Activated CD4-positive, alpha-beta T cell treated with anti-CD3 and anti-CD28 coated beads, Interleukin-2, amount 50 U/mL, for 24 hours (primary cell): ENCODE measurements at regions not wholly inside any gene's neighbourhood (a gene's known extent, or its start where the extent isn't known, plus 50 kb on each side); places are given as distances from the start of the nearest gene placed in this dataset.

ENCODE experiments used
- DNase-seq, 2 donors: peaks; one replicate each; pipeline ENCODE4 v3.0.0-alpha.2; 2020; ENCODE audit warnings: low read depth in 1 of 2, low spot score in 1 of 2

DNA sequence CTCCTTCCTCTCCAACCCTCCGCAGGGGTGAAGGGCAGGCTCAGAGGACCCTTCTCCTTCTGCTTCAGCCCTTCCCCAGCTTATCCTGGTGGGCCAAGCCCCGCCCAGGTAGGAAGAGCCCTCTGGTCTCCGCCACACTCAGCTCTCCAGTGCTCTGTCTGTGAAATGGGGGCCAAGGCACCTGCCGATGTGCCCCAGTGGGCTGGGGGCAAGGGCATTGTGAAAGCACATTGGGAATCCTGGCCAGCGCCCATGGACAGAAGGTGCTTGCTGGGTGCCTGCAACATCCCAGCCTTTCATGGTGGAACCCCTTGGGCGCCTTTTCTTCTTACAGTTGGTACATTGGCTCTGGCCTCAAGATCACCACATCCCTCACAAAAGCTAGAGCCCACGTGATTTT, 150.8 kb downstream of the INHBB start:
- no peak for DNase-seq

DNA sequence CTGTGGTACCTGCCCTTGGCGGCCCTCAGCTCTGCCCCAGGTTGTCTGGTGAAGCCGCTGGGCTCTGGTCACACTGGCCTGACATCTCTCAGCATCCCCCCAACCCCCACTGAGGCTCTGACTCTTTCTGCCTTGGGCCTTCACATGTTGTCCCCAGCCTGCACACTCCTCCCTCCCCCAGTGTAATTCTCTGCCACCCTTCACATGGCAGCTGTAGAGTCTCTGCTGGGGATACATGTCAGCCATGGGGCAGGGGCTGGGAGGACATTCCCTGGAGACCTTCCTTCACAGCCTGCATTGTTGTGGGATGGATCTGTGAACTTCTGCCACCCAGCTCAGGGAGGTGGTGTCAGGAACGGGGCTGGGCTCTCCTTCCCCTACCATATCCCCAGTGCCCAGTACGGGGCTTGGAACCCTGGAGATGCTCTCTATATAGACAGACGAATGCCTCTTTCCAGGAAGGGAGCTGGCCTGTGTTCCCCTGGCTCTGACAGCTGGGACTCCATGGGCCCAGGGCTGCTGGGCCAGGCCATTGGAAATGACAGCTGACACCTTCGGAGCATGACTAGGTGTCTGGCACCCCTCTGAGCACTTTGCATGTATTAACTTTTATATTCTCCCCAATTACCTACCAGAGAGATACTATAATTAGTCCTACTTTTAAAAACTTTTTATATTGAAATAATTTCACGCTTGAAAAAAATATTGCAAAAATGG, 151.5 kb downstream of the INHBB start:
- no peak for DNase-seq

DNA sequence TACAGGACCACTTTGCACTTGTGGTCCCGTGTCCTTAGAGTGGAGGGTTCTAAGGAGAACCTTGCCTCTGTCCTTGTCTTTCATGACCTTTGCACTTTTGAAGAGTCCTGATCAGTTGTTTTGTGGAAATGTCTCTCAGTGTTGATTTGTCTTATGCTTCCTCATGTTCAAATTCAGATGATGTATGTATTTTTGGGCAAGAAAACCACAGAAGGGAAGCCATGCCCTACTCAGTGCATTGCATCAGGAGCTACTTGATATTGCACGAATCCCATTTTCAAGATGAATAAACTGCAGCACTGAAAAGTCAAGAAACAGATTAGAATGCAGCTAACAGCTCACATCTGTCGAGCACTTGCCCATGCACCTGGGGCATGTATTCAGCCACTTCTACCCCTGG, 152.2 kb downstream of the INHBB start:
- DNase-seq, result no peak

DNA sequence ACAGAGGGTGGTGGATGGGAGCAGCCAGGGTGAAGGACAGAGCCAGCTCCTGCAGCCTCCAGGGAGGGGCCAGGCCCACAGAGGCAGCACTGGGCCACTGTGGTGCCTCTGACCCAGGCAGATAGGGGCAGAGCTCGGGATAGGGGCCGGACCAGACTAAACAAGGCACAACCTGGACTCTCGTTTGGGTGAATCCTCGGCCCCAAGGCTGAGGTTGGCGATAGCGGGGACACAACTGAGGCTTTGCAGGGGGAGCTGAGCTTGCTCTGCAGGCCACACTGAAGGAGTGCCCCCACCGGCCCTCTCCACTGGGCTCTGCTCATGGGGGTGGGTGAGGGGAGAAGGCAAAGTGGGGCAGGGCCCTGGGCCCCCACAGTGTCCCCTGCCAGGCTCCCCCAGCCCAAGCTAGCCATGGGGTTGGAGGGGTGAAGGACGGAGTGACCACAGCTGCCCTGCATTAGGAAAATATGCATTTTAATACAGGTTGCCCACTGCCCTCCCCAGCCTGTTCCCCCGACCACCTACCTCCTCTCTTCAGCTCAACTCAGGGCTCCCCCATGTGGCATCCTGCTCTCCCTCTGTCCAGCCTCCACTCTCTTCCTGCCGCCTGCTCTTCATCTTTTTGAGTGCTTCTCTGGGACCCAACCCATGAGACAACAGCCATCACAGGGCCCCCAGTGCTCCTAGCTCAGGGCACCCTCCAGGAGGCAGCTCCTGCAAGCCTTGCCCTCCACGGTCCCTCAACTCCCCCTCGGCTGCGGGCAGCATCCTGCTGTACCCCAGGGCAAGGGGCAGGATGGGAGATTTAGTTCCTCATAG, 152.8 kb downstream of the INHBB start:
- no peak for DNase-seq

DNA sequence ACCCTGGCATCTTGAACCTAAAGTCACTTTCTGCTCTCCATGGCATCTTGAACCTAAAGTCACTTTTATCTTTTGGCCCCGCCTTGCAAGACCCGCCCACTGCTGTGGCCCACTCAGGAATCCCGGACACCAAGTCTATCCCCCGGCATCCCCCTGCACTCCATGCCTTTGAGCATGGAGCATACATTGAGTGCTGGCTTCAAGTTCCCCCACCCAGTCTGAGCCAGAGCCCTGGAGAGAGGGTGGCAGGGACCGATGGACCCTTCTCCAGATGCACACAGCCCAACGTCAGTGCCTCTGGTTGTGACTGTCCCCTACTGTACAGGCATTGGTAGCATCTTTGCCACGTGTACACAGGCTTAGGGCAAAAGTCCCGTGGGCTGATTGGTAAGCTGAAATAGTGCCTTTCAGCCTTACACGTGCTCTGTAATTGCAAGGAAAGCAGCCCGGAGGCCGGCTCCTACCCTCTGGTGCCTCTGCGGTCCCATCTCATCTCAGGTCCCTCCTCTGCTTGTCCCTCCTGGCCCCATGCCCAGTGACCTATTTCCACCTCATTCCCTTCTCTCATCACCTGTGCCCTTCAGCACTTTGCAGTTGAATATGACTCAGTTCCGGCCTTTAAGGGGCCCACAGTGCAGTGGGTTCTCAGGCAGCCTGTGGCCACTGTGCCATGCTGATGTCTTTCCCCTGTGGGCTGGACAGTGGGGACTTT, 154.0 kb downstream of the INHBB start:
- DNase-seq, result no peak

DNA sequence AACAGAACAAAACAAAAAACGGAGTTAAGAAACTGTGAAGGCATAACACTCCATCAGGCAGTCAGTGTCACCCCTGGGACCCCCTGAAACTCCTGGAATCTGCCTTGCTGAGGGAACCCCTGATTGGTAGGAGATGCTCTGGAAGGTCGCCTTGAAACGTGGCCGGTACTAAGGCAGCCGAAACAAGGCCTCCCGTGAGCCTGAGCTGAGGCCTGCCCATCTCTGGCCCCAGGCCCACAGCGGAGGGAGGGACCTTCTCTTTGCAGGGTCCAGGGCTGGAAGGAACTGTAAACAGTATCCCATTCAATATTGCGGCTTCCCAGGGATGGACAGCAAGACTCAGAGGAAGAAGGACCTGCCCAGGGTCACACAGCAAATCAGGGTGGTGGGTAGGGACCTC, 155.7 kb downstream of the INHBB start:
- no peak for DNase-seq

DNA sequence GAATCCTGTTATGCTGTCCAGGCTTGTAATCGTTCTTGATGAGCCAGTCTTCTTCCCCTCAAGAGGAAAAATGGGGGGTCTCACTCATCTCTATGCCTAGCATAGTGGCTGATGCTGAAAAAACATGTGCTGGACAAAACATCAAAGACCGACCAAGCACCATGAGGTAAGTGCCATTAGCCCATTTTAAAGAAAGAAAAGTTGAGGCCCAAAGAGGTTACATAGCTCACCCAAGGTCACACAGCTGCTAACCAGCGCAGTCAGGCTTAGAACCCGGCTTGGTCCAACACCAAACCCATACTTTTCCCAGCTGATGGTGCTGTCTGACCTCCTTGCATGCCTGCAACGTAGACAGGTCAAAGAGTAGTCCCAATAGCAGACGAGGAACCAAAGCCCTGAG, 156.4 kb downstream of the INHBB start:
- no peak for DNase-seq

DNA sequence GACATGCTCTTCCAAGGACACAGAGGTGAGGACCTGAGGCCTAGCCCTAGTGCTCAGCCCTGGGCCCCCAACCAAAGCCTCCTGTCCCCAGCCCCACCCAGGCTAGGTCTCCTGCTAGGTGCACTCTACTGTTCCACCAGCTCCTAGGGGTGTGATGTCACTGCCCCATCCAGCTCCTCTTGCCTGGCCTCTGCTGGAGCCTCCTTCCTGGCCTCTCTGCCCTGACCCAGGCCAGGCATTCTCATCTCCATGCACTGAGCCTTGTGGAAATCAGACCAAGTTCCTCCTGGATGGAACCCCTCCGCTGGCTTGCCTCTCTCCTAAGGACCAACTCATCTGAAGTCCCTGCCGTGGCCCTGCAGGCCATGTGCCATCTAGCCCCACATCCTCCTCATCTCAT, 156.8 kb downstream of the INHBB start:
- DNase-seq, result no peak

DNA sequence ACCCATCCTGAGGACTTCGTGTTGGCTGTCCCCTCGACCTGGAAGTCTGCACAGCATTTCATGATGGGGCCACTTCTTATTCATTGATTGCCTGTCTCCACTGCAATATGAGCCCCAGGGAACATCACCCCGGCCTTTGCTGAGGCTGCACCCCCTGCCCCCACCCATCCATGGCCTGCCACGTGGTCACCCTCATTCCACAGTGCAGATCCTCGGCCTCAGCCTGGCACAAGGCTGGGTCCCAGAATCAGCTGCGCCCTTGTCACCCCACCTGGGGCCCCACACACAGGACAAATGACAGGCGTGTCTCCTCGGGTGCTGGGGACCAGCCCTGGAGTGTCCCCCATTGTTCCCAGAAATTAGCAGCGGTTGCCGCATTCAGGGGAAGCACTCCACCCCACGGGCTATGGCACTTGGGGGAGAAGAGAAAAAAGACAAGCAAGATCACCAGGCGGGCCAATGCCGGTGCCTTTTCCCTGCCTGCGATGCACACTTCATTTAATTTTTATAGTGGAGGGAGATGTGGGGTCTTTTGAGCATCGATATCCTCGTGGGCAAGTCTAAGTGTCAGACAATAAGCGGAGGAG, 157.4 kb downstream of the INHBB start:
- DNase-seq, result no peak

DNA sequence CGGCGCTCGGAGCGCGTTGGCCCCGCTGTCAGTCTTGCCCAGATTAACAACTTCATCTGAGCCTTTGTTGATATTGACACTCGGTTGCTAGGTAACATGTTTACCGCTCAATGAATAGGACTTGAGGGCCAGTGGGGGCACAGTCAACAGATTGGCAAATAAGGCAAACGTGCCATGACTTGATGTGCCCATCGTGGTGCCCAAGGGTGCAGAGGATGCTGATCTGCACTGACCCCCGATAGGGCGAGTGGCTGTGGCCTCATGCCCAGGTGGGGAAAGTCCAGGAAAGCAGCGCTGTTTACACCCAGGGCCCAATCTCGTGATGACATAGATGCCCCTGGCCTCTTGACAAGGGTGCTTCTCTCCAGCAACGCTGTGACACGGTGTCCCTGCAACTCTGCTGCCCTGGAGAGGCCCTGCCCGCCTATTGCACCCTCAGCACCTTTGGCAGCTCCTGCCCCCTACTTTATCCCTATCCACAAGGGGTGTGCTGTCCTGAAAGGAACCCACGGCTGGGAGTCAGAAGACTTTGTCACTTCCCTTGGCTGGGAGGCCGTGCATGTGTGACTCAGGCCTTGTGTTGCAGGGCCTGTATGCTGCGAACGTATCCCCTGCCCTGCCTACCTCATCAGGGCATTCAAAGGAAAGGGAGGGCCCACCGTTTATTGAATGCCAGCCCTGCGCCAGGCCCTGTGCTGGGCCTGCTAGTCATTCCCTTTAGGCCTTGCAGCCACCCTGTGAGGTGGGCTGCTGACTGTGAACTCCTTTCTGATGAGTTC, 158.0 kb downstream of the INHBB start:
- DNase-seq, result no peak

DNA sequence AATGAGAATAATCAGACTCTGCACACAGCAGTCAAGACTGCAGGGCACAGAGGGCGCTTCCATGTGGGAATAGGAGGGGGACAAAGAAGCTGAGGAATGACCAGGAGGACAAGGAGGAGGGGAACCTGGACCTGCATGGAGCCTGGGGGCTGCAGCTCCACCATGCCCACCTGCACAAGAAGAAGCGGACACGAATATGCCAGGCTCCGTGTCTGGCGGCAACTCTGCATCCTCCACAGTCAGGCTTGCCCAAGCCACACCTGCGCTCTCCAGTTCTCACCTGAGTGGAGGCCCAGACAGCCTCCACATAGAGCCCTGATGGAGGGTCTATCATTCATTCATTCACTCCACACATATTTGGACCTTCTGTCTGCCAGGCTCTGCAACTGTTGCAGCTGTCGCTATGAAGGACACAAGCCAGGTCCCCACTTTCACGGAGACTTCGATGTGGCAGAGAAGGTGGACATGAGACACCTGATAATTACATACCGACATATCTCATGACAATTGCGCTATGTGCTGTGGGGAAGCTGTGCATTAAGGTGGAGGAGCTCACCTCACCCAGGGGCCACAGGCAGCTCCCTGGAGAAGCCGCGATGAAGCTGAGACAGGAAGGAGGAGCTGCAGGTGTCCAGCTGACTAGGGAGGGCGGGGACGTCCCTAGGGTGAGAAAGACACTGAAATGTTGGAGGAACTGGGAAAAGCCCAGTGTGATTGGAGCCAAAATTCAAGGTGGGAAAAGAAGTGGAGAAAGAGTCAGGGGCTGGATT, 159.2 kb downstream of the INHBB start:
- DNase-seq, result no peak

DNA sequence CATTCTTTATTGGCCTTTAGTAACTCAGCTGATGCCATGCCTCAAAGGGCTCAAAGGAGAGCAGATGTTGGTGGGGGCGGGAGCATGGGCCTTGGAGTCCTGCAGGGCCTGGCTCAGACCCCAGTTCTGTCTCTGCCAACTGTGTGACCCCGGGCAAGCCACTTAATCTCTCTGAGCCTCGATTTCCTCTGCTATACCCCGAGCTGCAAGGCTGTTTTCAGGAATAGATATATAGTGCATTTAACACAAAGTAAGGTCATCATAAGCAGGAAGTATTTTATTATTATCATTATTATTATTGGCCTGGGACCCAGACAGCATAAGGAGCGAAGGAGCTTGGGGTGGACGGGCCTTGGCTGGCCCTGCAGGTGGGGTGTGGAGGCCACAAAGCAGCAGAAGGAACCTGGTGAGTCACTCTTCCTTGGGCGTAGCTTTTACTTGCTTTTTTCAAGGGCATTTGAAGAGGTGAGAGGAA, 162.7 kb downstream of the INHBB start:
- DNase-seq, result no peak

DNA sequence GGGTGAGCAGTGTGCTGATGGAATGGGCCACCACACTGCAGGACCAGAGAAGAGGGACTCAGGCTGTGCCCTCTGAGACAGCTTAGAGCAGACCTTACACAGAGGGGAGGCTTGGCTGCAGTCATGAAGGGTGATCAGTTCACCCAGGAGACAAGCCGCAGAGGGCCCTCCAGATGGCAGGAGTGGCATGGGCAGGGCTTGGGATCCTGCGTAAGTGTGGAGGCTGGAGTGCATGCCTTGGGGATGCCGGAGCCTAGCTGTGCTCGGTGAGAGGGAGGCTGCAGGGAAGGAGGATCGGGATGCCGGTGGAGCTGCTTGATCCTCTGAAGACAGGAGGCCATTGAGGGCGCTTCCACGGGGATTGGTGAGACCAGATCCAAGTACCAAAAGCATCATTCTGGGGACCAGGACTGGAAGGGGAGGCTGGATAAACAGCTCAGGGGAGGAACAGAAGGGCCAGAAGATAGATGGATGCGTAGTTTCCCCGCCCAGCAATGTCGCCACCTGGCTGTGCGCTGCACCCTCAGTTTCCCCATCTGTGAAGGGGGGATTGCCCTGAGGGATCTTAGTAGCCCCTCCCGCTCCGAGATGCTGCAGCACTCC, 163.4 kb downstream of the INHBB start:
- no peak for DNase-seq

DNA sequence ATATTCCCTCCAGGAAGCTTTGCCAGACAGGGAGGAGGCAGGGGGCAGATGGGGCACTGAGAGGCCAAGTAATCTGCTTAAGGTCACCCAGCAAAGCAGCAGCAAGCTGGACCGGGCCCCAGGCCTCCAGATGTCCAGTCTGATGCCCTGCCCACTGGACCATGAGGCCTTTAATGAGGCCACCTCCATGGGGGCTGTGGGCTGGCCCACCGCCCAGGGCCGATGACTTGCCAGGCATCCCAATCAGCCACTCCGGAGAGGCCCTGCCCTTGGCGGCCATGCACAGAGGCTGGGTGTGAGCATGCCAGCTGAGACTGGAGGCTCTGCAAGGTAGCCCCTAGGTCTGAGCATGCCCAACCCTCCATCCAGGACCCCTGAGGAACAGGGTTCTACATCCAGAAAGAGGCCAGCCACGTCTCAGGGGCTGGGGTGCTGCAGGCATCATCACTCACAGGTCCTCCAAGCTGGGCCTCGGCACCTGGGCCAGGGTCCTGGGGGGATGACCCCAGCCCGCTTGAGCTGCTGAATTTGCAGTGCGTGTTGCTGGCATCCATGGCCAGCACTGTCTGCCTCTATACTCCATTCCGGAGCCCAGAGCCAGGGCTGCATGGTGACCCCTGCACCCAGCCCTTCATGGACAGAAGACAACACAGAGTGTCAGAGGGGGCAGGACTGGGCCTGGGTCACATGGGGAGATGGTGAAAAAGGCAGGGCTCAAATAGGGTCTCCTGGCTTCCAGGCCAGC, 164.2 kb downstream of the INHBB start:
- DNase-seq, result no peak

DNA sequence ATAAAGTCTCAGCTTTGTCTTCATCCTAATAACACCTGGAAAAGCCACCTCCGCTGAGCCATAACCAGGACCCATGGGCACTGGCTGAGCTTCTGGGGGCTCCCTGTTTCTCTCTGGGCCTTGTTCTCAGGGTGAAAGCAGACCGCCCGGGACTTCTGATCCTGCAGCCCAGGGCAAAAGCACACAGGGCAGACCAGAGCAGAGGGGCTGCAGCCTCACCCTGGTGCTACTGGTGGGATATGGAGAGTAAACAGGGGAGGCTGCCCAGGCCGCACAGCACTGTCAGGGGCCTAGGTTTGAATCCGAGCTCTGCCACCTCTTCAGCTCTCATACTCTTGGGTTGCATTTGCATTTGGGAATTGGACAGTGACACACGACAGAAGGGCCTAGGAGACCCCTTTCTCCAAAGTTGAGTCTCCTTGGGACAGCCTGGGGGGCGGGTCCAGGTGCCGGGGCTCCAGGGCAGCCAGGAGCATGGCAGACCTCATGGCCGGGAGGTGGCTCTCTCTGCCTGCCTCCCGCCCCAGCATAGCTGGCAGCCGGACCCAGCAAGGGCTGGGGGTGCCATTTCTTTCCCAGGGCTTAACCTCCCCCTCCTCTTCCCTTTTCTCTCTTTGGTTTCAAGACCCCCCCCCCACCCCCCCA, 164.9 kb downstream of the INHBB start:
- no peak for DNase-seq

DNA sequence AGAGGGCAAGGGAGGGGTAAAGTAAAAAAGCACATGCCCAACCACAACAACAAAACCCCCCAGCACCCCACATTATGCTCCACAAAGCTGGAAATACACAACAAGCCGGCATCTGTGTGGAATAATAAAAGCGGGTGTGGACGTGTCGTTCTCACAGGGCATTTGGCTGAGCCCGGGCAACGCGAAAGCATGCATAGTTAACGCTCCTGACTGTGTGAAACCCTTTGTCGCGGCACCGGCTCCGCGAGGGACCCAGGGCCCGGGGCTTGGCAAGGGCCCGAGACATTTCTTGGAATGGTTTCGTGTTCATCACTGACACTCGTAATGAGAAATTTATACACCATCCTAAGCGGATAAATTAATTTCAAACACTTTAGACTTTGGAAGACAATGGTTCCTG, 165.6 kb downstream of the INHBB start:
- DNase-seq, result no peak

DNA sequence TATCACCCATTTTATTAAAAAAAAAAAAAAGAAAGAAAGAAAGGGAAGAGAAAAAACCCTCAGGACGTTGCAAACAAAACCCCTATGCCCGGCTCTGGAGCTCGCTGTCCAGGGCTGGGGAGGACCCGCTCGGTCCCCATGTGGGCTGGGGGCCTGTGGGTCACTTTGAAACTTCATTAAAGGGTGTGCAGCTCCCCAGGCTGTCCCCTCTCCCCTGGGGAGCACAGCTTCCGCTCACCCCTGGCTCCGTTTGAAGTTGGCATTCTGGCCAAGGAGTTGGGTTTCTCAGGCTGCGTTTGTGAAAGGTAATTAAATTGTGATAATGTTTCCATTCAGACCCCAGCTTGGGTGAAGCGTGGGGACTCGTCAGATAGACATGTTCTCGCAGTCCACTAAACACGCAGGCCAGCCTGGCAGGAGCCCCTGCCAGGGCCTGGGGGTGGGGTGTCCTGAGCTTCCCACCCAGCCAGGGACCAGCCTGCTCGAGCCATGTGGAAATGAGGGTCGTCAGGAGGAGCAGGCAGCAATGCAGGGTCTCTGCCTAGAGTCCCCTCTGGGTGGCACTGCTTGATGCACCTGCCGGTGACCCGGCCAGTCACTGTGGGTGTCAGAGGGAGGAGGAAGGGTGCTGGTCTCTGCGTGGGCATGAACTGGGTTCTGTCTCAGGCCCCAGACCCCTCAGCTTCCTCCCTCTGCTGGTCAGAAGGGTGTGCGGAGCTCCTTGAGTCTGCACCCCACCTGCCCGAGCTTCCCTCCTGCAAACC, 166.2 kb downstream of the INHBB start:
- DNase-seq, result no peak
